ENCODE measurements at regions not wholly inside any gene's neighbourhood (a gene's known extent, or its start where the extent isn't known, plus 50 kb on each side); places are given as distances from the start of the nearest gene placed in this dataset.
"Not testable (repeated sequence)": the region's sequence is repeated elsewhere in the genome, so short reads cannot be mapped to it uniquely, and the experiment has no call there.

DNA sequence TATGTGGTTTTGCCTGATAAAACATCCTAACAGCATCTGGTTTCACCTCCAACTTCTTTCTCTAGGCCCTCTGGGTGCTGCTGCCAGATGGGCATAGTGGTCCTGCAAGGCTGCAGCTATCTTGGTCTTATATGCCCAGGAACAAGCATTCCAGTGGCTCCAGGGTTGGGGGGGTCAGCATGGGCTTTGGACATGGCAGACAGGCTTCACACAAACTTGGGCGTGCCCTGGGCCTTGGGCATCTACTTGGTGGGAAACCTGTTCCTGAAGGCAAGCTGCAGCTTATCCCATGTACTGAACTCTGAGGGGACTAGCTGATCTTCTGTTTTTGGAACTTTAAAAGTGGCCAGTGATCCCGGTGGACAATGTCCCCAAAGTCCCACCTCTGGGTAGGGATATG, 54.9 kb upstream of the ZNF678 start:
- Histone ChIP-seq H3K4me1 (ENCODE audit: control insufficient read depth, insufficient read depth, low read length) (no peaks in the 10 kb centered on the region), H3K27me3 (ENCODE audit: control insufficient read depth, insufficient read depth, low read length) (no peaks in the 10 kb centered on the region), H3K9me3 (ENCODE audit: control insufficient read depth, low read depth, low read length) (no peaks in the 10 kb centered on the region), H3K36me3 (ENCODE audit: control insufficient read depth, insufficient read depth, low read length) (no peaks in the 10 kb centered on the region), H3K27ac (ENCODE audit: low read length) (no peak overlapping the region), H3K4me3 (ENCODE audit: low read length) (no peak overlapping the region)
- WGBS (ENCODE audit: insufficient coverage, low lambda C conversion rate), result no CpG with 5 or more reads among the region's 2 CpGs
- no peak for DNase-seq

DNA sequence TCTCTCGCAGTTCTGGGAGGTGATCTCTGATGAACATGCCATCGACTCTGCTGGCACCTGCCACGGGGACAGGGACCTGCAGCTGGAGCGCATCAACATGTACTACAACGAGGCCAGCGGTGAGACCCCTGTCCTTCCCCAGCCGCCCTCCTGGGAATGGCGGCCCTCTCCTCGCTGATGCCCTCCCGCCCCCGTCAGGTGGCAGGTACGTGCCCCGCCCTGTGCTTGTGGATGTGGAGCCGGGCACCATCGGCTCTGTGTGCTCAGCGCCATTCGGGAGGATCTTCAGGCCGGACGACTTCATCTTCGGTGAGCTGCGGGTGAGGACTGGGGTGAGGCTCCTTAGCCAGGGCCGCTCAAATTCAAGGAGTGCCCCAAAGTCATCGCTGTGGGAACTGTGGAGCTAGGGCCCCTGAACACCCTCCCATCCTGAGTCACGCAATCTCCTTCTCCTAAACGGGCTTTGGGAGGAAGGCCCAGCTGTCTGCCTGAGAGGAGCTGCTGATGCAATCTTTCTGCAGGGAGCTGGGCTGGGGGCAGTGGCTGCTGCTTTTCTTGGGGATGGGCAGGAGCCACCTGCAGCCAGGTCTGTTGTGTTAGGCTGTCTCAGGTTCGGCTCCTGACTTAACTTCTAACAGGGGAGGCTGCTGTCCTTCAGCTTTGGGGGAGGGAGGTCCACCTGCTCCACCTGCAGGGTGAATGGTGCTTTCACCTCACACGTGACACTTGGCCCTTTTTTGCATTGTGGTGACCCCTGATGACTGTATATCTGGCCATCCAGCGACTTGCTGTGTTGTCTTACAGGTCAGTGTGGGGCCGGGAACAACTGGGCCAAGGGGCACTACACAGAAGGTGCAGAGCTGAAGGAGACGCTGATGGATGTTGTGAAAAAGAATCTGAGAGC, 56.6 kb upstream of the ZNF678 start:
- H3K9me3 ChIP-seq (ENCODE audit: control insufficient read depth, low read depth, low read length); H3K4me3 ChIP-seq (ENCODE audit: low read length): not testable (repeated sequence)
- no CpG with 5 or more reads among the region's 30 CpGs for WGBS (ENCODE audit: insufficient coverage, low lambda C conversion rate)

DNA sequence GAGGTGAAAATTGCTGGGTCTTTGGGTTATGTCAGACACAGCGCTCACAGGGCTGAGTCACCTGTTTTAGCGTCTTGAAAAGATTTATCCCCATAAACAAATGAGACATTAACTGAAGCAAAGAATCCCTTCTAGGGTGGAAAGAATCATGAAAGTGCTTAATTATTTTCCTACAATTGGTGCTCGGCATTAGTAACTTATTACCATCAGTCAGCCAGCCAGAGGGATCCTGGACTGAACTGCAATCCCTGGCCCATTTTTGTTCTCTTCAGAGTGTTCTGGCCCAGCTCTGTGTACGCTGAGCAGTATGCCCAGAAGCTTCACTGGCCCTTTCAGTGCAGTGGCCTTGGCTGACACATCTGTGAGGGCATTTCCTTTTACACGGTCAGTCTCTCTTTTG, 67.3 kb upstream of the ZNF678 start:
- not testable (repeated sequence) for H3K4me1 ChIP-seq (ENCODE audit: control insufficient read depth, insufficient read depth, low read length); H3K4me3 ChIP-seq (ENCODE audit: low read length); H3K27ac ChIP-seq (ENCODE audit: low read length); DNase-seq; H3K36me3 ChIP-seq (ENCODE audit: control insufficient read depth, insufficient read depth, low read length); H3K9me3 ChIP-seq (ENCODE audit: control insufficient read depth, low read depth, low read length); H3K27me3 ChIP-seq (ENCODE audit: control insufficient read depth, insufficient read depth, low read length)
- no CpG with 5 or more reads among the region's 5 CpGs for WGBS (ENCODE audit: insufficient coverage, low lambda C conversion rate)

More for the DNA sequence above, 56.6 kb upstream of the ZNF678 start:
- H3K27ac ChIP-seq (ENCODE audit: low read length); H3K4me1 ChIP-seq (ENCODE audit: control insufficient read depth, insufficient read depth, low read length); H3K36me3 ChIP-seq (ENCODE audit: control insufficient read depth, insufficient read depth, low read length); H3K27me3 ChIP-seq (ENCODE audit: control insufficient read depth, insufficient read depth, low read length); DNase-seq: not testable (repeated sequence)

DNA sequence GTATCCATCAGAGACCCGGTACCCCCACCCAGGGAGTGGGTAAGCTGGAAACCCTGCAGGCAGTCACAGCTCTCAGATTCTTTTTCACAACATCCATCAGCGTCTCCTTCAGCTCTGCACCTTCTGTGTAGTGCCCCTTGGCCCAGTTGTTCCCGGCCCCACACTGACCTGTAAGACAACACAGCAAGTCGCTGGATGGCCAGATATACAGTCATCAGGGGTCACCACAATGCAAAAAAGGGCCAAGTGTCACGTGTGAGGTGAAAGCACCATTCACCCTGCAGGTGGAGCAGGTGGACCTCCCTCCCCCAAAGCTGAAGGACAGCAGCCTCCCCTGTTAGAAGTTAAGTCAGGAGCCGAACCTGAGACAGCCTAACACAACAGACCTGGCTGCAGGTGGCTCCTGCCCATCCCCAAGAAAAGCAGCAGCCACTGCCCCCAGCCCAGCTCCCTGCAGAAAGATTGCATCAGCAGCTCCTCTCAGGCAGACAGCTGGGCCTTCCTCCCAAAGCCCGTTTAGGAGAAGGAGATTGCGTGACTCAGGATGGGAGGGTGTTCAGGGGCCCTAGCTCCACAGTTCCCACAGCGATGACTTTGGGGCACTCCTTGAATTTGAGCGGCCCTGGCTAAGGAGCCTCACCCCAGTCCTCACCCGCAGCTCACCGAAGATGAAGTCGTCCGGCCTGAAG, 69.3 kb upstream of the ZNF678 start:
- WGBS (ENCODE audit: insufficient coverage, low lambda C conversion rate), result no CpG with 5 or more reads among the region's 14 CpGs
- DNase-seq; H3K36me3 ChIP-seq (ENCODE audit: control insufficient read depth, insufficient read depth, low read length); H3K27me3 ChIP-seq (ENCODE audit: control insufficient read depth, insufficient read depth, low read length); H3K4me1 ChIP-seq (ENCODE audit: control insufficient read depth, insufficient read depth, low read length); H3K4me3 ChIP-seq (ENCODE audit: low read length); H3K9me3 ChIP-seq (ENCODE audit: control insufficient read depth, low read depth, low read length); H3K27ac ChIP-seq (ENCODE audit: low read length): not testable (repeated sequence)

DNA sequence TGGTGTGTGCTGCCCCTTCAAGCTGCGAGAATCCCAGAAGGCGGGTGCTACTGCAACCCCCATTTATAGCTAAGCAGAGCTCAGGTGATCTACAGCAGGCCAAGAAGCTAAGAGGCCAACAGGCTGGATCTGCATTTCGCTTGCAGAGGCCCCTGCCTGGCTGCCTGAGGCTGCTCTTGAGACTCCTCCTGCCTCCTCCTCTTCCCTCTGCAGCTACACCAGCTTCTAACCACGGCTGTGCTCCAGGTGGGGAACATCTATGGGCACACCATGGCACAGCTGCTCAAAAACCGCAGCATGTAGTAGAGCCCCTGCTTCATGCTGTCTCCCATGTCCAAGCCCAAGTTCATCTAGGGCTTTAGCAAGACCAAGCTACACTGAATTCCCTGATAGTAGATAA, 72.9 kb upstream of the ZNF678 start:
- no peak overlapping the region for H3K4me3 ChIP-seq (ENCODE audit: low read length)
- H3K4me1 ChIP-seq (ENCODE audit: control insufficient read depth, insufficient read depth, low read length), result no peaks in the 10 kb centered on the region
- no peak for DNase-seq
- H3K36me3 ChIP-seq (ENCODE audit: control insufficient read depth, insufficient read depth, low read length), result no peaks in the 10 kb centered on the region
- H3K9me3 ChIP-seq (ENCODE audit: control insufficient read depth, low read depth, low read length), result no peaks in the 10 kb centered on the region
- no CpG with 5 or more reads among the region's 5 CpGs for WGBS (ENCODE audit: insufficient coverage, low lambda C conversion rate)
- H3K27ac ChIP-seq (ENCODE audit: low read length), result no peak overlapping the region
- no peaks in the 10 kb centered on the region for H3K27me3 ChIP-seq (ENCODE audit: control insufficient read depth, insufficient read depth, low read length)

DNA sequence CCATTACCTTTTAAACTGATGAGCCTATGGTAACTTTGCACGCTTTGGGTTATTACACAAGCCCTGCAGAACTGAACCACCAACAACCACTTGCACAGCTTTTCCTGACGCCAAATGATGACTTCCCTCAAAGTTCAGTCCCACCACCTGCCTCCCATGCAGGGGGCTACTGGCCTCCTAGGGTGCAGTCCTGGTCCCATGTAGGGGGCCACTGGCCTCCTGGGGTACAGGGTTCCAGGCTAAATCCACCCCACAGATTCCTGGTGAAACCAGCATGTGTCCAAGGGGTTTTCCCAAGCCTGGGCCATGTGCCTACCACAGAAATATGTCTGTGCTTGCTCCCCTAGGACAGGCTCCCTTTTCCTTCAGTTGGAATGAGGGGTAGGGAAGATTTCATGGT, 73.4 kb upstream of the ZNF678 start:
- no peak for DNase-seq
- no peaks in the 10 kb centered on the region for H3K9me3 ChIP-seq (ENCODE audit: control insufficient read depth, low read depth, low read length)
- no CpG with 5 or more reads among the region's 2 CpGs for WGBS (ENCODE audit: insufficient coverage, low lambda C conversion rate)
- no peaks in the 10 kb centered on the region for H3K27me3 ChIP-seq (ENCODE audit: control insufficient read depth, insufficient read depth, low read length)
- no peak overlapping the region for H3K27ac ChIP-seq (ENCODE audit: low read length)
- H3K36me3 ChIP-seq (ENCODE audit: control insufficient read depth, insufficient read depth, low read length), result no peaks in the 10 kb centered on the region
- no peaks in the 10 kb centered on the region for H3K4me1 ChIP-seq (ENCODE audit: control insufficient read depth, insufficient read depth, low read length)
- no peak overlapping the region for H3K4me3 ChIP-seq (ENCODE audit: low read length)

DNA sequence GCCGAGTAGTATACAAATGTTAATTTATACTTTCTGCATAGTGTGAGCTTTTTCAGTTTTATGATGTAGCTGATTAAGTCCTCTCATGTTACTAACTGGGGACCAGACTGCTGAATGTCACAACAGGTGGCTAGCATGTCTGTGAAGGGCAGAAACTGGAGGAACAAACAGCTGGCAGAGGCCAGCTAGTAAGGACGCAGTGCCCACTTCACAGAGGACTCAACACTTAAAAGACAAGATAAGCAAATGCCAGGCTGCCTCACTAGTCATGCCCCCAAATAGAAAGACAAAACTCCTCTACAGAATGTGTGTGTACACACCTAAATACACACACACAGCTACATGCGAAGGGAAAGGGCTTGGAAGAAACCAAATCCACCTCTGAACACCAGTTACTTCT, 73.8 kb upstream of the ZNF678 start:
- no peak overlapping the region for H3K27ac ChIP-seq (ENCODE audit: low read length)
- no peak for DNase-seq
- no peaks in the 10 kb centered on the region for H3K4me1 ChIP-seq (ENCODE audit: control insufficient read depth, insufficient read depth, low read length)
- H3K9me3 ChIP-seq (ENCODE audit: control insufficient read depth, low read depth, low read length), result no peaks in the 10 kb centered on the region
- no peak overlapping the region for H3K4me3 ChIP-seq (ENCODE audit: low read length)
- no peaks in the 10 kb centered on the region for H3K36me3 ChIP-seq (ENCODE audit: control insufficient read depth, insufficient read depth, low read length)
- peaks cover 2% of the 10 kb centered on the region for H3K27me3 ChIP-seq (ENCODE audit: control insufficient read depth, insufficient read depth, low read length)
- no CpG with 5 or more reads among the region's 3 CpGs for WGBS (ENCODE audit: insufficient coverage, low lambda C conversion rate)

DNA sequence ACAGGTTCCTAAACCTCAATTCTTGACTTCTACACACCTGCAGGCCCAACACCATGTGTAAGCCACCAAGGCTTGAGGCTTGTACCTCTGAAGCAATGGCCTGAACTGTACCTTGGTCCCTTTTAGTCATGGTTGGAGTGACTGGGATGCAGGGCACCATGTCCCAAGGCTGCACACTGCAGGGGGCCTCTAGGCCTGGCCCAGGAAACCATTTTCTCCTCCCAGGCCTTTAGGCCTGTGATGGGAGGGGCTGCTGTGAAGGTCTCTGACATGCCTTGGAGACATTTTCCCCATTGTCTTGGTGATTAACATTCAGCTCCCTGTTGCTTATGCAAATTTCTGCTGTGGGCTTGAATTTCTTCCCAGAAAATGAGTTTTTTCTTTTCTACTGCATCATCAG, 75.8 kb upstream of the ZNF678 start:
- Histone ChIP-seq H3K9me3 (ENCODE audit: control insufficient read depth, low read depth, low read length) (no peaks in the 10 kb centered on the region), H3K4me3 (ENCODE audit: low read length) (no peak overlapping the region)

DNA sequence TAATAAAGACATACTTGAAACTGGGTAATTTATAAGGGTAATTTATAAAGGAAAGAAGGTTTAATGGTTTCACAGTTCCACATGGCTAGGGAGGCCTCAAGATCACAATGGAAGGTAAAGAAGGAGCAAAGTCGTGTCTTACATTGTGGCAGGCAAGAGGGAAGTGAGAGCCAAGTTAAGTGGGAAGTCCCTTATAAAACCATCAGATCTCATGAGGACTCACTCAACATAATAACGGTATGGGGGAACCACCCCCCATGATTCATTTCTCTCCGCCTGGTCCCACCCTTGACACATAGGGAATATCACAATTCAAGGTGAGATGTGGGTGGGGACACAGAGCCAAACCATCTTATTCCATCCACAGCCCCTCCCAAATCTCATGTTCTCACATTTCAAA, 76.8 kb upstream of the ZNF678 start:
- H3K4me3 ChIP-seq (ENCODE audit: low read length), result no peak overlapping the region
- H3K27ac ChIP-seq (ENCODE audit: low read length), result no peak overlapping the region

More for the DNA sequence above, 75.8 kb upstream of the ZNF678 start:
- DNase-seq, result no peak
- H3K27me3 ChIP-seq (ENCODE audit: control insufficient read depth, insufficient read depth, low read length), result peaks cover 2% of the 10 kb centered on the region
- H3K27ac ChIP-seq (ENCODE audit: low read length), result no peak overlapping the region
- no peaks in the 10 kb centered on the region for H3K36me3 ChIP-seq (ENCODE audit: control insufficient read depth, insufficient read depth, low read length)
- no peaks in the 10 kb centered on the region for H3K4me1 ChIP-seq (ENCODE audit: control insufficient read depth, insufficient read depth, low read length)

DNA sequence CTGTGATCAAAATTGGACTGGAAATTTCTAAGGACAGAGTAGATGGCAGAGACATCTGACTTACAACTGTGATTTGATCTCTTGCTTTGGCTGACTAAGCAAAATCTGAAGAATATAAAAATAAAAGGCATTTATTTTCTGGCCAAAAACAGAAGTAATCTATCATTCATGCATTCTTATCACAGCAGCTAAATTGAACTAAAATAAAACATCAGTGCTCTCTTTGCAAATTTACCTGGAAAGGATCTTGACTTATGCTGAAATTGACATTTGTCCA, 81.4 kb upstream of the ZNF678 start:
- H3K36me3 ChIP-seq (ENCODE audit: control insufficient read depth, insufficient read depth, low read length), result no peaks in the 10 kb centered on the region
- no peak overlapping the region for H3K4me3 ChIP-seq (ENCODE audit: low read length)
- DNase-seq, result no peak

More for the DNA sequence above, 76.8 kb upstream of the ZNF678 start:
- Histone ChIP-seq H3K36me3 (ENCODE audit: control insufficient read depth, insufficient read depth, low read length) (no peaks in the 10 kb centered on the region), H3K4me1 (ENCODE audit: control insufficient read depth, insufficient read depth, low read length) (no peaks in the 10 kb centered on the region), H3K27me3 (ENCODE audit: control insufficient read depth, insufficient read depth, low read length) (peaks cover 2% of the 10 kb centered on the region), H3K9me3 (ENCODE audit: control insufficient read depth, low read depth, low read length) (no peaks in the 10 kb centered on the region)
- 100% methylated on average over 1 of the region's 3 CpGs for WGBS (ENCODE audit: insufficient coverage, low lambda C conversion rate)
- no peak for DNase-seq

DNA sequence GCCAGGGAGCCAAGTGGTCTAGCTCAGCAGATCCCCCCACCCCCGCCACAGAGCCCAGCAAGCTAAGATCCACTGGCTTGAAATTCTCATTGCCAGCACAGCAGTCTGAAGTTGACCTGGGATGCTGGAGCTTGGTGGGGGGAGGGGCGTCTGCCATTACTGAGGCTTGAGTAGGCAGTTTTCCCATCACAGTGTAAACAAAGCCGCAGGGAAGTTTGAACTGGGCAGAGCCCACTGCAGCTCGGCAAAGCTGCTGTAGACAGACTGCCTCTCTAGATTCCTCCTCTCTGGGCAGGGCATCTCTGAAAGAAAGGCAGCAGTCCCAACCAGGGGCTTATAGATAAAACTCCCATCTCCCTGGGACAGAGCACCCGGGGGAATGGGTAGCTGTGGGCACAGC, 89.3 kb upstream of the ZNF678 start:
- not testable (repeated sequence) for H3K4me1 ChIP-seq (ENCODE audit: control insufficient read depth, insufficient read depth, low read length); H3K36me3 ChIP-seq (ENCODE audit: control insufficient read depth, insufficient read depth, low read length); H3K4me3 ChIP-seq (ENCODE audit: low read length); H3K9me3 ChIP-seq (ENCODE audit: control insufficient read depth, low read depth, low read length); H3K27me3 ChIP-seq (ENCODE audit: control insufficient read depth, insufficient read depth, low read length); DNase-seq; H3K27ac ChIP-seq (ENCODE audit: low read length)
- WGBS (ENCODE audit: insufficient coverage, low lambda C conversion rate), result no CpG with 5 or more reads among the region's 5 CpGs

More for the DNA sequence above, 81.4 kb upstream of the ZNF678 start:
- Histone ChIP-seq H3K27me3 (ENCODE audit: control insufficient read depth, insufficient read depth, low read length) (peaks cover 5% of the 10 kb centered on the region), H3K4me1 (ENCODE audit: control insufficient read depth, insufficient read depth, low read length) (no peaks in the 10 kb centered on the region), H3K27ac (ENCODE audit: low read length) (no peak overlapping the region), H3K9me3 (ENCODE audit: control insufficient read depth, low read depth, low read length) (no peaks in the 10 kb centered on the region)

All from large intestine (tissue), 3 donors.